ENCODE measurements at regions not wholly inside any gene's neighbourhood (a gene's known extent, or its start where the extent isn't known, plus 50 kb on each side); places are given as distances from the start of the nearest gene placed in this dataset.

- H3K27ac Mint-ChIP-seq, result no peak overlapping the region
- no peak for DNase-seq
- no peaks in the 10 kb centered on the region for H3K27me3 Mint-ChIP-seq
Measured at GRCh38 chr7:136086712-136087111, 109.6 kb upstream of the MTPN start.

GRCh38 chr7:136079934-136080333 is 102.8 kb upstream of the MTPN start:
- Mint-ChIP-seq H3K27me3 (no peaks in the 10 kb centered on the region), H3K4me3 (no peak overlapping the region), H3K27ac (no peak overlapping the region), H3K36me3 (no peaks in the 10 kb centered on the region), H3K4me1 (no peaks in the 10 kb centered on the region), H3K9me3 (no peaks in the 10 kb centered on the region)
- no peak for DNase-seq
- POLR2A ChIA-PET, result no interaction called here
- ATAC-seq (ENCODE audit: low read depth), result no peak

More at GRCh38 chr7:136086712-136087111, 109.6 kb upstream of the MTPN start:
- peak; percentile 78 for ATAC-seq (ENCODE audit: low read depth)
- H3K4me1 Mint-ChIP-seq, result no peaks in the 10 kb centered on the region
- peak overlapping the region; percentile 21 for H3K4me3 Mint-ChIP-seq
- H3K9me3 Mint-ChIP-seq, result no peaks in the 10 kb centered on the region
- H3K36me3 Mint-ChIP-seq, result peaks cover 2% of the 10 kb centered on the region
- POLR2A ChIA-PET, result no interaction called here

- POLR2A ChIA-PET, result no interaction called here
- Mint-ChIP-seq H3K9me3 (no peaks in the 10 kb centered on the region), H3K4me1 (no peaks in the 10 kb centered on the region), H3K36me3 (no peaks in the 10 kb centered on the region), H3K4me3 (no peak overlapping the region), H3K27me3 (no peaks in the 10 kb centered on the region), H3K27ac (no peak overlapping the region)
- ATAC-seq (ENCODE audit: low read depth) (no peak), DNase-seq (no peak)
Measured at GRCh38 chr7:136079478-136079892, 102.3 kb upstream of the MTPN start.

- no peak for ATAC-seq (ENCODE audit: low read depth)
- H3K27ac Mint-ChIP-seq, result no peak overlapping the region
- no peaks in the 10 kb centered on the region for H3K4me1 Mint-ChIP-seq
- no peak for DNase-seq
- POLR2A ChIA-PET, result no interaction called here
- no peak overlapping the region for H3K4me3 Mint-ChIP-seq
- H3K9me3 Mint-ChIP-seq, result no peaks in the 10 kb centered on the region
- H3K36me3 Mint-ChIP-seq, result no peaks in the 10 kb centered on the region
- H3K27me3 Mint-ChIP-seq, result no peaks in the 10 kb centered on the region
Measured at GRCh38 chr7:136079066-136079465, 101.9 kb upstream of the MTPN start.

- no peak overlapping the region for H3K4me3 Mint-ChIP-seq
- DNase-seq, result no peak
- H3K9me3 Mint-ChIP-seq, result no peaks in the 10 kb centered on the region
- POLR2A ChIA-PET, result no interaction called here
- H3K4me1 Mint-ChIP-seq, result no peaks in the 10 kb centered on the region
- no peaks in the 10 kb centered on the region for H3K27me3 Mint-ChIP-seq
- ATAC-seq (ENCODE audit: low read depth), result no peak
- no peaks in the 10 kb centered on the region for H3K36me3 Mint-ChIP-seq
- H3K27ac Mint-ChIP-seq, result no peak overlapping the region
Measured at GRCh38 chr7:136078630-136079029, 101.5 kb upstream of the MTPN start.

- Mint-ChIP-seq H3K27ac (no peak overlapping the region), H3K36me3 (no peaks in the 10 kb centered on the region), H3K4me3 (no peak overlapping the region), H3K9me3 (no peaks in the 10 kb centered on the region), H3K27me3 (no peaks in the 10 kb centered on the region), H3K4me1 (no peaks in the 10 kb centered on the region)
- DNase-seq, result no peak
- POLR2A ChIA-PET, result no interaction called here
- ATAC-seq (ENCODE audit: low read depth), result no peak
Measured at GRCh38 chr7:136076954-136077353, 99.8 kb upstream of the MTPN start.

- Mint-ChIP-seq H3K27ac (no peak overlapping the region), H3K27me3 (no peaks in the 10 kb centered on the region), H3K4me3 (no peak overlapping the region), H3K4me1 (no peaks in the 10 kb centered on the region), H3K9me3 (no peaks in the 10 kb centered on the region), H3K36me3 (no peaks in the 10 kb centered on the region)
- ATAC-seq (ENCODE audit: low read depth) (no peak), DNase-seq (no peak)
- POLR2A ChIA-PET, result no interaction called here
Measured at GRCh38 chr7:136074843-136075242, 97.7 kb upstream of the MTPN start.

GRCh38 chr7:136072447-136072846 is 95.3 kb upstream of the MTPN start:
- ATAC-seq (ENCODE audit: low read depth), result no peak
- no peaks in the 10 kb centered on the region for H3K36me3 Mint-ChIP-seq

GRCh38 chr7:136070736-136071505 is 93.8 kb upstream of the MTPN start:
- H3K27me3 Mint-ChIP-seq, result no peaks in the 10 kb centered on the region
- ATAC-seq (ENCODE audit: low read depth) (no peak), DNase-seq (no peak)
- no peaks in the 10 kb centered on the region for H3K9me3 Mint-ChIP-seq
- POLR2A ChIA-PET, result no interaction called here
- H3K36me3 Mint-ChIP-seq, result no peaks in the 10 kb centered on the region
- H3K4me3 Mint-ChIP-seq, result no peak overlapping the region
- H3K27ac Mint-ChIP-seq, result no peak overlapping the region
- no peaks in the 10 kb centered on the region for H3K4me1 Mint-ChIP-seq

More at GRCh38 chr7:136072447-136072846, 95.3 kb upstream of the MTPN start:
- DNase-seq, result no peak
- no peaks in the 10 kb centered on the region for H3K4me1 Mint-ChIP-seq
- no peak overlapping the region for H3K4me3 Mint-ChIP-seq
- no peak overlapping the region for H3K27ac Mint-ChIP-seq
- POLR2A ChIA-PET, result no interaction called here
- H3K9me3 Mint-ChIP-seq, result no peaks in the 10 kb centered on the region
- no peaks in the 10 kb centered on the region for H3K27me3 Mint-ChIP-seq

GRCh38 chr7:136069840-136070529 is 92.8 kb upstream of the MTPN start:
- Mint-ChIP-seq H3K27ac (no peak overlapping the region), H3K4me3 (no peak overlapping the region), H3K36me3 (no peaks in the 10 kb centered on the region), H3K27me3 (no peaks in the 10 kb centered on the region), H3K4me1 (no peaks in the 10 kb centered on the region), H3K9me3 (no peaks in the 10 kb centered on the region)
- no peak for DNase-seq
- no peak for ATAC-seq (ENCODE audit: low read depth)
- POLR2A ChIA-PET, result no interaction called here

- ATAC-seq (ENCODE audit: low read depth) (no peak), DNase-seq (no peak)
- H3K36me3 Mint-ChIP-seq, result no peaks in the 10 kb centered on the region
- POLR2A ChIA-PET, result no interaction called here
- peaks cover 2% of the 10 kb centered on the region for H3K27me3 Mint-ChIP-seq
- H3K27ac Mint-ChIP-seq, result no peak overlapping the region
- no peaks in the 10 kb centered on the region for H3K4me1 Mint-ChIP-seq
- no peak overlapping the region for H3K4me3 Mint-ChIP-seq
- H3K9me3 Mint-ChIP-seq, result no peaks in the 10 kb centered on the region
Measured at GRCh38 chr7:136067277-136067676, 90.1 kb upstream of the MTPN start.

GRCh38 chr7:136066304-136067143 is 89.4 kb upstream of the MTPN start:
- peaks cover 2% of the 10 kb centered on the region for H3K27me3 Mint-ChIP-seq
- DNase-seq, result no peak
- no peaks in the 10 kb centered on the region for H3K36me3 Mint-ChIP-seq
- H3K27ac Mint-ChIP-seq, result no peak overlapping the region
- no peaks in the 10 kb centered on the region for H3K4me1 Mint-ChIP-seq
- POLR2A ChIA-PET, result no interaction called here
- no peak for ATAC-seq (ENCODE audit: low read depth)
- no peaks in the 10 kb centered on the region for H3K9me3 Mint-ChIP-seq
- H3K4me3 Mint-ChIP-seq, result no peak overlapping the region

GRCh38 chr7:136064627-136065237 is 87.6 kb upstream of the MTPN start:
- H3K4me3 Mint-ChIP-seq, result no peak overlapping the region
- H3K27ac Mint-ChIP-seq, result no peak overlapping the region
- no peaks in the 10 kb centered on the region for H3K4me1 Mint-ChIP-seq
- no peak for ATAC-seq (ENCODE audit: low read depth)
- no peak for DNase-seq
- H3K36me3 Mint-ChIP-seq, result no peaks in the 10 kb centered on the region
- H3K9me3 Mint-ChIP-seq, result no peaks in the 10 kb centered on the region
- peaks cover 5% of the 10 kb centered on the region for H3K27me3 Mint-ChIP-seq
- POLR2A ChIA-PET, result no interaction called here

Measured in activated naive CD8-positive, alpha-beta T cell treated with anti-CD3 and anti-CD28 coated beads, Interleukin-2, amount 10 ng/mL, durations not matched to agents 7 days and 5 days (primary cell).